Astrocyte (in vitro differentiated cells and primary cell): ENCODE measurements at regions not wholly inside any gene's neighbourhood (a gene's known extent, or its start where the extent isn't known, plus 50 kb on each side); places are given as distances from the start of the nearest gene placed in this dataset.

Source experiments
- CTCF ChIP-seq: IDR thresholded peaks from 2 replicates; pipeline ENCODE4 v1.5.1; 2011; ENCODE audit warnings: low read depth, mild to moderate bottlenecking, inconsistent platforms, low read length, moderate library complexity; ENCODE audit not compliant: insufficient read depth
- EZH2 ChIP-seq: IDR thresholded peaks from 2 replicates; pipeline ENCODE4 v1.6.1; 2012; ENCODE audit warnings: mild to moderate bottlenecking, low read length, inconsistent platforms; ENCODE audit not compliant: insufficient read depth

GRCh38 chr18:34544930-34545329 is 165.2 kb upstream of the DTNA start:
- TF ChIP-seq CTCF, result no peak
- no peak for TF ChIP-seq EZH2
